ENCODE measurements at regions not wholly inside any gene's neighbourhood (a gene's known extent, or its start where the extent isn't known, plus 50 kb on each side); places are given as distances from the start of the nearest gene placed in this dataset.

GRCh38 chr10:8211631-8212030, 157.1 kb downstream of the GATA3 start:
- H3K4me3 ChIP-seq (ENCODE audit: low read depth, low read length) = no peak overlapping the region
- no peak for TF ChIP-seq CTCF (IDR thresholded peaks at IDR 0.05; ENCODE audit: borderline replicate concordance, insufficient read depth, low read depth, low read length)

- no peak for TF ChIP-seq CTCF (IDR thresholded peaks at IDR 0.05; ENCODE audit: borderline replicate concordance, insufficient read depth, low read depth, low read length)
These were observed 159.2 kb downstream of the GATA3 start for GRCh38 chr10:8213735-8214134.

GRCh38 chr10:8214587-8214986, 160.1 kb downstream of the GATA3 start:
- no peak overlapping the region for H3K4me3 ChIP-seq (ENCODE audit: low read depth, low read length)
- TF ChIP-seq CTCF (IDR thresholded peaks at IDR 0.05; ENCODE audit: borderline replicate concordance, insufficient read depth, low read depth, low read length) = no peak

More at GRCh38 chr10:8213735-8214134, 159.2 kb downstream of the GATA3 start:
- H3K4me3 ChIP-seq (ENCODE audit: low read depth, low read length) = no peak overlapping the region

GRCh38 chr10:8216893-8217292, 162.4 kb downstream of the GATA3 start:
- no peak overlapping the region for H3K4me3 ChIP-seq (ENCODE audit: low read depth, low read length)
- no peak for TF ChIP-seq CTCF (IDR thresholded peaks at IDR 0.05; ENCODE audit: borderline replicate concordance, insufficient read depth, low read depth, low read length)

- no peak overlapping the region for H3K4me3 ChIP-seq (ENCODE audit: low read depth, low read length)
- no peak for TF ChIP-seq CTCF (IDR thresholded peaks at IDR 0.05; ENCODE audit: borderline replicate concordance, insufficient read depth, low read depth, low read length)
These were observed 167.0 kb downstream of the GATA3 start for GRCh38 chr10:8221451-8221850.

GRCh38 chr10:8224591-8224990, 170.1 kb downstream of the GATA3 start:
- TF ChIP-seq CTCF (IDR thresholded peaks at IDR 0.05; ENCODE audit: borderline replicate concordance, insufficient read depth, low read depth, low read length) = no peak
- H3K4me3 ChIP-seq (ENCODE audit: low read depth, low read length) = no peak overlapping the region

- no peak for TF ChIP-seq CTCF (IDR thresholded peaks at IDR 0.05; ENCODE audit: borderline replicate concordance, insufficient read depth, low read depth, low read length)
- H3K4me3 ChIP-seq (ENCODE audit: low read depth, low read length) = no peak overlapping the region
These were observed 170.7 kb downstream of the GATA3 start for GRCh38 chr10:8225187-8225586.

All from GM12875 (cell line).